GM23248 (cell line): ENCODE measurements at regions not wholly inside any gene's neighbourhood (a gene's known extent, or its start where the extent isn't known, plus 50 kb on each side); places are given as distances from the start of the nearest gene placed in this dataset.

Experiments
- DNase-seq: peaks from one replicate; pipeline ENCODE4 v3.0.0-alpha.2; 2015
- H2AFZ ChIP-seq: fragments of 200-600 bp; sonication (generic); 2 replicates; pipeline ENCODE4 v1.6.1; 2016; ENCODE audit warnings: antibody characterized with exemption
- H3F3A ChIP-seq: fragments of 200-600 bp; sonication (generic); 2 replicates; pipeline ENCODE4 v1.6.1; 2016; ENCODE audit warnings: mild to moderate bottlenecking, antibody characterized with exemption, mixed run types; ENCODE audit not compliant: insufficient read depth
- H3K27ac ChIP-seq: fragments of 200-600 bp; sonication (generic); 2 replicates; pipeline ENCODE4 v1.5.1; 2016; ENCODE audit warnings: mild to moderate bottlenecking
- H3K27me3 ChIP-seq: fragments of 200-600 bp; sonication (generic); replicated peaks from 2 replicates; pipeline ENCODE4 v1.6.1; 2016; ENCODE audit warnings: mild to moderate bottlenecking; ENCODE audit not compliant: insufficient read depth
- H3K36me3 ChIP-seq: fragments of 200-600 bp; sonication (generic); 2 replicates; pipeline ENCODE4 v1.6.1; 2016; ENCODE audit warnings: low read depth, mild to moderate bottlenecking
- H3K4me1 ChIP-seq: fragments of 200-600 bp; sonication (generic); 2 replicates; pipeline ENCODE4 v1.6.1; 2016; ENCODE audit warnings: mild to moderate bottlenecking; ENCODE audit not compliant: insufficient read depth
- H3K4me2 ChIP-seq: fragments of 200-600 bp; sonication (generic); one replicate; pipeline ENCODE4 v1.6.1; 2016; ENCODE audit warnings: mild to moderate bottlenecking; ENCODE audit not compliant: unreplicated experiment
- H3K4me3 ChIP-seq: fragments of 200-600 bp; sonication (generic); 2 replicates; pipeline ENCODE4 v1.5.1; 2016; ENCODE audit warnings: mild to moderate bottlenecking
- H3K79me2 ChIP-seq: fragments of 200-600 bp; sonication (generic); 2 replicates; pipeline ENCODE4 v1.6.1; 2016; ENCODE audit warnings: mild to moderate bottlenecking; ENCODE audit not compliant: insufficient read depth
- H3K9ac ChIP-seq: fragments of 200-600 bp; sonication (generic); 2 replicates; pipeline ENCODE4 v1.6.1; 2016; ENCODE audit warnings: mild to moderate bottlenecking
- H3K9me2 ChIP-seq: fragments of 200-600 bp; sonication (generic); 2 replicates; pipeline ENCODE4 v1.6.1; 2016; ENCODE audit warnings: mixed run types, mild to moderate bottlenecking, moderate library complexity; ENCODE audit not compliant: insufficient read depth
- H3K9me3 ChIP-seq: fragments of 200-600 bp; sonication (generic); one replicate; pipeline ENCODE4 v1.6.1; 2017; ENCODE audit warnings: low read depth
- H4K20me1 ChIP-seq: fragments of 200-600 bp; sonication (generic); 2 replicates; pipeline ENCODE4 v1.6.0; 2016; ENCODE audit not compliant: insufficient read depth
- EZH2 ChIP-seq: fragments of 200-600 bp; sonication (generic); IDR thresholded peaks from 2 replicates; pipeline ENCODE4 v1.6.1; 2018; ENCODE audit warnings: antibody characterized with exemption, mild to moderate bottlenecking; ENCODE audit not compliant: insufficient read depth, poor library complexity, severe bottlenecking
- EZH2phosphoT487 ChIP-seq: fragments of 200-600 bp; sonication (generic); IDR thresholded peaks from 2 replicates; pipeline ENCODE4 v1.6.1; 2018; ENCODE audit warnings: antibody characterized with exemption, moderate library complexity, mild to moderate bottlenecking, low read depth; ENCODE audit not compliant: insufficient read depth
- WGBS, 2 experiments: methylation state at CpG; one replicate each; pipeline ENCODE4 v1.1.6; 2015 to 2017; ENCODE audit warnings: low lambda C conversion rate in 2 of 2, low coverage in 1 of 2; ENCODE audit errors: missing lambda C conversion rate in 2 of 2; 5-methylcytosine and 5-hydroxymethylcytosine counted together
- in situ Hi-C: fragments of 300-500 bp; cut with MboI; formaldehyde crosslinking; loops from 2 replicates; pipeline ENCODE4 v1.15.0; 2020

GRCh38 chr5:173823721-173824567 is 64.2 kb upstream of the CPEB4 start:
- H3K36me3 ChIP-seq, result no peaks in the 10 kb centered on the region
- no peaks in the 10 kb centered on the region for H3K9me3 ChIP-seq
- DNase-seq, result peak; percentile 86
- in situ Hi-C loops, result no loop called here
- no peak for TF ChIP-seq EZH2phosphoT487
- no peak for TF ChIP-seq EZH2
- no peak overlapping the region for H2AFZ ChIP-seq
- no peaks in the 10 kb centered on the region for H3K9me2 ChIP-seq
- no peaks in the 10 kb centered on the region for H3K27me3 ChIP-seq
- peak overlapping the region; percentile 3 for H3K4me2 ChIP-seq
- H3K4me1 ChIP-seq, result peaks cover 13% of the 10 kb centered on the region
- H3K79me2 ChIP-seq, result no peaks in the 10 kb centered on the region
- 0 out of 2 replicates have a peak overlapping the region, but pooled peaks have one; percentile 5 for H3K9ac ChIP-seq
- peaks cover 16% of the 10 kb centered on the region for H3F3A ChIP-seq
- H4K20me1 ChIP-seq, result no peaks in the 10 kb centered on the region
- WGBS, 2 experiments, result 66% methylated on average over 10 of the region's 10 CpGs
- H3K4me3 ChIP-seq, result no peak overlapping the region
- H3K27ac ChIP-seq, result peak overlapping the region; percentile 11; the same call in 1 of the 2 replicates

GRCh38 chr5:173825215-173825865 is 62.8 kb upstream of the CPEB4 start:
- WGBS, 2 experiments, result 56 to 60% methylated on average over 13 of the region's 13 CpGs
- no peaks in the 10 kb centered on the region for H3K27me3 ChIP-seq
- H2AFZ ChIP-seq, result no peak overlapping the region
- no peak overlapping the region for H3K4me2 ChIP-seq
- TF ChIP-seq EZH2phosphoT487, result no peak
- no peak for TF ChIP-seq EZH2
- no peak overlapping the region for H3K9ac ChIP-seq
- H3K36me3 ChIP-seq, result no peaks in the 10 kb centered on the region
- H3K4me3 ChIP-seq, result no peak overlapping the region
- no peaks in the 10 kb centered on the region for H3K9me2 ChIP-seq
- in situ Hi-C loops, result no loop called here
- H3F3A ChIP-seq, result peaks cover 16% of the 10 kb centered on the region
- peaks cover 13% of the 10 kb centered on the region for H3K4me1 ChIP-seq
- no peaks in the 10 kb centered on the region for H4K20me1 ChIP-seq
- H3K27ac ChIP-seq, result no peak overlapping the region
- no peaks in the 10 kb centered on the region for H3K9me3 ChIP-seq
- DNase-seq, result peak; percentile 54
- H3K79me2 ChIP-seq, result no peaks in the 10 kb centered on the region

DNA sequence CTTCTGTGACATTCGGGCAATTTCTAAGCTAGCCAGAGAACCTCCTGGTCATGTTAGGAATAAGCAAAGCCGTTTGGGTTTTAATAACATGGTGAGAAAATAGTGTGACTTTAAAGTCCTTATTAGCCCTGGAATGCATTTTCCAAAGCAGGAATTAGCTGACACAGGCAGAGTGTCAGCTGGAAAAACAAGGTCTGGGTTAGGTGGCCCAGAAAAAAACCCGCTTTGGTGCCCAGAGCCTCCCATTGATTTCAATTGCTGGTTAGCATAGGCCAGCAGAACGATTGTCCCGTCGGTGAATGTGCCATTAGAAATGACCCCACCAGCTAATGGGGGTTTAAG is 62.1 kb upstream of the CPEB4 start:
- H3K27ac ChIP-seq, result no peak overlapping the region
- no peaks in the 10 kb centered on the region for H3K9me3 ChIP-seq
- in situ Hi-C loops, result no loop called here
- no peaks in the 10 kb centered on the region for H3K79me2 ChIP-seq
- no peak overlapping the region for H2AFZ ChIP-seq
- H3K27me3 ChIP-seq, result no peaks in the 10 kb centered on the region
- peaks cover 16% of the 10 kb centered on the region for H3F3A ChIP-seq
- TF ChIP-seq EZH2phosphoT487, result no peak
- TF ChIP-seq EZH2, result no peak
- no peaks in the 10 kb centered on the region for H3K9me2 ChIP-seq
- H3K4me3 ChIP-seq, result no peak overlapping the region
- H3K36me3 ChIP-seq, result no peaks in the 10 kb centered on the region
- DNase-seq, result no peak
- no peak overlapping the region for H3K9ac ChIP-seq
- peaks cover 13% of the 10 kb centered on the region for H3K4me1 ChIP-seq
- 89 to 93% methylated on average over 6 of the region's 6 CpGs for WGBS, 2 experiments
- no peak overlapping the region for H3K4me2 ChIP-seq
- H4K20me1 ChIP-seq, result no peaks in the 10 kb centered on the region

- Histone ChIP-seq H3K36me3 (no peaks in the 10 kb centered on the region), H3K9me3 (no peaks in the 10 kb centered on the region), H2AFZ (no peak overlapping the region), H4K20me1 (no peaks in the 10 kb centered on the region), H3K9ac (no peak overlapping the region), H3K79me2 (no peaks in the 10 kb centered on the region), H3K4me1 (peaks cover 13% of the 10 kb centered on the region), H3K9me2 (no peaks in the 10 kb centered on the region), H3K27me3 (no peaks in the 10 kb centered on the region), H3K4me3 (no peak overlapping the region), H3K4me2 (no peak overlapping the region), H3K27ac (no peak overlapping the region), H3F3A (peaks cover 16% of the 10 kb centered on the region)
- in situ Hi-C loops, result no loop called here
- TF ChIP-seq EZH2, result no peak
- no peak for TF ChIP-seq EZH2phosphoT487
- DNase-seq, result no peak
- 81 to 85% methylated on average over 5 of the region's 5 CpGs for WGBS, 2 experiments
Observed at GRCh38 chr5:173826428-173827350, 61.5 kb upstream of the CPEB4 start.
